ENCODE measurements at regions not wholly inside any gene's neighbourhood (a gene's known extent, or its start where the extent isn't known, plus 50 kb on each side); places are given as distances from the start of the nearest gene placed in this dataset.
"Not testable (repeated sequence)": the region's sequence is repeated elsewhere in the genome, so short reads cannot be mapped to it uniquely, and the experiment has no call there.

GRCh38 chr5:145450286-145450885, 384.8 kb downstream of the PRELID2 start:
- DNase-seq (ENCODE audit: low spot score): no peak

GRCh38 chr5:145449794-145450193, 385.3 kb downstream of the PRELID2 start:
- DNase-seq (ENCODE audit: low spot score): no peak

DNA sequence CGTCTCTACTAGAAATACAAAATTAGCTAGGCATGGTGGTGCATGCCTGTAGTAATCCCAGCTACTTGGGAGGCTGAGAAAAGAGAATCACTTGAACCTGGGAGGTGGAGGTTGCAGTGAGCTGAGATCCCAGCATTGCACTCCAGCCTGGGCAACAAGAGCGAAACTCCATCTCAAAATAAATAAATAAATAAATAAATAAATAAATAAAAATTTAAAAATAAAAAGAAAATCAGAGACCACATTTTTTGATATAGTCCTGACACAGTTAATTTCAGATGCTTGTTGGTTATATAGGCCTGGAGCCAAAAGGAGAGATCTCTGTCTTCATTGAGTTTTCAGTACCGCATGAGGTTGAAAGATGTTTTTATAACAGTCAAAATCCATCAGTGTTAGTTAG, 388.3 kb downstream of the PRELID2 start:
- DNase-seq (ENCODE audit: low spot score): not testable (repeated sequence)

DNA sequence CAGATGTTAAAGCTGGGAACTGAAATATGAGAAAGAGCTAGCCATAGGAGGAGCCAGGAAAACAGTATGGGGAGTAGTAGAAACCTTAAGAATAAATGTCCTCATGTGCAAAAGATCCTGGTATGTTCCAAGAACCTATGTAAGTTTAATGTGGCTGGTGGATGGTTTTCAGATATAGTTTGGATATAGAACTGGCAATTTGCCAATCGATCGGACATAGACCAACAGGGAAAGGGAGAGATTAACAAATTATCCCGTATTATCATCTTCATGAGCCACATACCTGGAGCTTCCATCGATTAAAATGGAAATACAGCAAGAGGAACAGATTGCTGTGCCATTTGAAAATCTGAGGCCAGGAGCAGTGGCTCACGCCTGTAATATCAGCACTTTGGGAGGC, 388.7 kb downstream of the PRELID2 start:
- no peak for DNase-seq (ENCODE audit: low spot score)

DNA sequence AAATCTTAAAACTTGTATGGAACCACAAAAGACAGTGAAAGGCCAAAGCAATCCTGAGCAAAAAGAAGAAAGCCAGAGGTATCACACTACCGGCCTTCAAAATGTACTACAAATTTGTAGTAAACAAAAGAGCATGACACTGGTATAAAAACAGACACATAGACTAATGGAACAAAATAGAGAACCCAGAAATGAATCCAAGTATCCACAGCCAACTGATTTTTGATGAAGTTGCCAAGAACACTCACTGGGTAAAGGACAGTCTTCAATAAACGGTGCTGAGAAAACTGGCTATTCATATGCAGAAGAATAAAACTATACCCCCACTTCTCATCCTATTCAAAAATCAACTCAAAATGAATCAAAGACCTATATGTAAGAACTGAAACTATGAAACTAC, 390.1 kb downstream of the PRELID2 start:
- DNase-seq (ENCODE audit: low spot score): no peak

DNA sequence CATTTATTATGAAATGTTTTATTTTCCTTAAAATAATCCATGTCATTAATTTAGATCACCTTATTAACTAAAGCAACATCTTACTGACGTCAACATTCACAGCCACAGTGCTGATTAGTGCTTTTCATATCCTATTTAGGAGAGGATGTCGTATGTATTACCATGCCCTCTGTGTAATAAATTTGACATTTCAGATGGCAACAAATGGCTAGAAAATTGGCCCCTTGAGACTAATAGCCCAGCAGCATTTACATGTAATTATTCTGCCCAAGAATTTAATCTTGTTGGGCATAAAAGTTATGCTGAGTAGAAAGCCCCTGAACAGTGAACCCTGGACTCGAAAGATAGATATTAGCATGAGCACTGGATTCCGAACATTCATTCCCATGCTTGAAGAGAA, 391.2 kb downstream of the PRELID2 start:
- DNase-seq (ENCODE audit: low spot score): no peak

DNA sequence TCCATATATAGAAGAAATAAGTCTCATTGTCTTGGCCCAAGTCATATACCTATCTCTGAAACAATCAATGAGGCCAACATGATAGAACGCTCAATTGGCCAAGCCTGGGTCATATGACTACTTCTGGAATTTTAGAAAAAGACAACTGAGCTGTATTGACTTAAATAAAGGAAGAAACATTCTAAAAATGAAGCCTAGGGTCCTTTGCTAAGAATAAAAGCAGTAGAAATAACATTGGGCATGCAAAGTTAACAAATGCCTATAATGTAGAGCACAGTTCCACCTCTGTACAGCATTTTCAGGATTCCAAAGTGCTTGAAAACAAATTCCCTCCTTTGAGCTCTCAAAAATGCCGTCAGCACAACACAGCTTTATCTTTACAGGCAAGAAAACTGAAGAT, 391.8 kb downstream of the PRELID2 start:
- DNase-seq (ENCODE audit: low spot score): no peak

DNA sequence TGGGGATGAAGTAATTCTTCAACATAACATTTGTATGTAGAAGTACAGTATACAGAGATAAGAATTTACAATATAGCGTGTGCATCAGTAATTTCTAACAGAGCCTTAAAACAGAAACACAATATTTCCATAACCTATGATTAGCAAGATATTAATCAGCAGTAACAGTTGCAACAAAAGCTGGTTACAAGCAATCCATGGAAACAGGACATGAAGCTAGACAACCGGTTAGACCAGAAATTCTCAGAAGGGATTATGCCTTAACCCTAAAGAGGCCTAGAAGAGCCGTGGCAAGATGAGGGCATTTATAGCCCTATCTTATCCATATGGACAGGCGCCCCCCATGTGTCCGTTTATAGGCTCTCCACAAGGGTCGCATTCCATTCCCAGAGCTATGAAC, 392.5 kb downstream of the PRELID2 start:
- not testable (repeated sequence) for DNase-seq (ENCODE audit: low spot score)

- DNase-seq (ENCODE audit: low spot score): no peak
Observed at GRCh38 chr5:145441228-145441627, 393.9 kb downstream of the PRELID2 start.

DNA sequence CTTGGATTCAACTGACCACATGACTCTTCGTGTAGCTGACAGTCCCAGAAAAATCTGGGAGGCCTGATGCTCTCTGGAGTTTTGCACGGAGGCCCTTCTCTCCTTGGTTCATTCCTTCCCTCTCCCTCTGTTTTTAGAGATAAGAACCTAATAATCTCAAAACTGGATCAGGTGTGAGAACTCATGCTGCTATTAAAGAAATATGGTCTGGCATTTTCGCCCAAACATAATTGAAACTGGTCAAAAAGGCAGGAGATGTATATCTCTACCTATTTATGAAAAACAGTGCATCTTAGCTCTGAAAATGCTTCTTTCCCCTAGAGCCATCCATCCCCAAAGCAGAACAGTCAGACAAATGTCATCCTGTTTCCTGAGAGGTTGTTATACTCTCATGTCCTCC, 397.5 kb downstream of the PRELID2 start:
- DNase-seq (ENCODE audit: low spot score): no peak

- DNase-seq (ENCODE audit: low spot score): no peak
Observed at GRCh38 chr5:145433077-145433476, 402.1 kb downstream of the PRELID2 start.

- no peak for DNase-seq (ENCODE audit: low spot score)
Observed at GRCh38 chr5:145429170-145429569, 406.0 kb downstream of the PRELID2 start.

- DNase-seq (ENCODE audit: low spot score): no peak
Observed at GRCh38 chr5:145408048-145408341, 427.1 kb downstream of the PRELID2 start.

DNA sequence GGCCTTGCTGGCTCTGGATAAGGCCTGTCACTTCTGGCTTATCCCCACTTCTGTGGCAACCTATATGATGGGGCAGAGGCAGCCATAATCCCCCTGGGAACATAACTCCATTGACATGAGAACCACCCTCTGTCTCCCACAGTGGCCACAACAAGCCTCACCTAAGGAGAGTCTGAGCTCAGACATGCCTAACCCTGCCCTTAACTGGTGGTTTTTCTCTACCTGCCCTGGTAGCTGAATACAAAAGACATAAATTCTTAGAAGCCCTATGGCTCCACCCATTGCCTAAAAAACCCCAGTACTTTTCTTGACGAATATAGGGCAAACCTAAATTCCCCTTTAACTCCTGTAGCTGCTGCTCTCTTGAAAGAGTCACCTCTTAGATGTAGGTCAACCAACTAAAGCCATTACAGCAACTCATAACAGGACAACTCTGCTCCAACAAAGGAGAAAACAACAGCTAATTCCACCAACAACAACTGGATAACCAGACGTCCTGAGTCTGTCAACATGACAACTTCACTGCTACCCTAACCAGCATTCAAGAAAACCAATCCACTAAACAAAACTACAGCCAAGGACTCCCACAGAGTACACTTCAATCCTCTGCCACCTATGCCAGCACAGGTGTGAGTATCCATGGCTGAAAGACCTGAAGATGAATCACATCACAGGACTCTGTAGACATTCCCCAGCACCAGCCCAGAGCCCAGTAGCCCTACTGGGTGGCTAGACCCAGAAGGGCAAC, 427.7 kb downstream of the PRELID2 start:
- DNase-seq (ENCODE audit: low spot score): no peak

DNA sequence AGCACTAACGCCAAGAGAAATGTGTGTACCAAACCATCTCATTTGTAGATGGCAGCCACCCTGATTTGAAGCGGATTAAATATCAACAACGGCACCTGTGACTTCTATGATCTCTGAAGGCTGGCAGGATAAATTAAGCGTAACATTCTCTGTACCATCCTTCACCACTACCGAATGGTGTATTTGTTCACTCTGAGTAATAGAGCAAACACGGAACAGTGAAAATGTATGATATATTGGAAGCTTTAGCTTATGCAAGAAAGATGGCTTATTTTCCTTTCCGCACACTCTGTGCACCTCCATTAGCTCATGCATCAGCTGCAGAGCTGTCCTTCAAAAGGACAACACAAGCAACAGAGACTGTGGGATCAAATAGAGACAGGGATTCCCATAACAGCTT, 431.1 kb downstream of the PRELID2 start:
- DNase-seq (ENCODE audit: low spot score): no peak

GRCh38 chr5:145396888-145397287, 438.3 kb downstream of the PRELID2 start:
- DNase-seq (ENCODE audit: low spot score): no peak

- not testable (repeated sequence) for DNase-seq (ENCODE audit: low spot score)
Observed at GRCh38 chr5:145395151-145395550, 440.0 kb downstream of the PRELID2 start.

GRCh38 chr5:145393426-145393825, 441.7 kb downstream of the PRELID2 start:
- DNase-seq (ENCODE audit: low spot score): no peak

- no peak for DNase-seq (ENCODE audit: low spot score)
Observed at GRCh38 chr5:145389047-145389446, 446.1 kb downstream of the PRELID2 start.

GRCh38 chr5:145385276-145385675, 449.9 kb downstream of the PRELID2 start:
- DNase-seq (ENCODE audit: low spot score): no peak

- DNase-seq (ENCODE audit: low spot score): no peak
Observed at GRCh38 chr5:145378226-145378625, 456.9 kb downstream of the PRELID2 start.

- no peak for DNase-seq (ENCODE audit: low spot score)
Observed at GRCh38 chr5:145375521-145375920, 459.6 kb downstream of the PRELID2 start.

DNA sequence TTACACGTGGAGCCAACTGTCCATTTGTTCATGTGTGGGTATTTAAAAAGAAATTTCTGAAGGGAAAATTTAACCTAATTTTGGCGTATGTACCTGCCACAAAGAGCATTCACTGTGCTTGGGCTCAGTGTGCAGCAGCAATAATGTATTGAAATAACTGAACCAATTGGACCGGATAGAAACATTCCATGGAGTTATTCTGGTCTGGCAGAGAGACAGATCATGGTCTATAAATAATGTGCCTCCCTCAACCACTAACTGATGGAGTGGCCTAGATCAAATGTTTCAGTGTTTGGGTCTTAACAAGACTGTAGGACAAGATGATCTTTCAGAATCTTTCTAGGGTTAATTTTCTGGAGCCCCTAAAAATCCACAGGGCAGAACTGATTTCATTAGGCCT, 469.7 kb downstream of the PRELID2 start:
- no peak for DNase-seq (ENCODE audit: low spot score)

DNA sequence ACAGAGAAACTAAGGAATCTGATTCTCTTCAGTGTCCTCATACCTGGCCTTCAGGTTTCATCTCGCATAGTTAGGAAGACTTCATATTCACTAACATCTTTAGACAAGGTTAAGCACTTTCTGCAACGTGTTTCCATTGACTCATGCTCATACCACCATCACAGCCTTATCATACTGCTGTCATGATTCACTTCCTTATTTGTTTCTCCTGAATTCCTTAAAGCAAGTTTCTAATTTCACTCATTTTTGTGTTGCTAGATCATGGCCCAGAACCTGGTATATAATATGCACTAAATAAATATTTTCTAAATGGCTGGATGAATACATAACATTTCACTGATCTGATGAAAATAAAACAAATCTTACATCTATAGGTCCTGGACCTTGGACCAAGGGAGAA, 472.9 kb downstream of the PRELID2 start:
- DNase-seq (ENCODE audit: low spot score): no peak
